Thyroid gland (tissue), 4 donors: ENCODE measurements at regions not wholly inside any gene's neighbourhood (a gene's known extent, or its start where the extent isn't known, plus 50 kb on each side); places are given as distances from the start of the nearest gene placed in this dataset.

ENCODE experiments used
- DNase-seq, 2 donors: peaks; one replicate each; pipeline ENCODE4 v3.0.0-alpha.2; 2019
- H3K27ac ChIP-seq, 3 donors: fragments of 200-600 bp; sonication (generic); 1 replicate in 2 of 3; 2 replicates in 1 of 3; pipeline ENCODE4 v1.5.1; 2016 to 2019; ENCODE audit warnings: mild to moderate bottlenecking in 1 of 3, moderate library complexity in 1 of 3
- H3K27me3 ChIP-seq: fragments of 200-600 bp; sonication (generic); one replicate; pipeline ENCODE4 v1.5.1; 2019
- H3K36me3 ChIP-seq, 2 donors: fragments of 200-600 bp; sonication (generic); one replicate each; pipeline ENCODE4 v1.5.1; 2016 to 2019
- H3K4me1 ChIP-seq, 2 donors: fragments of 200-600 bp; sonication (generic); one replicate each; pipeline ENCODE4 v1.5.1; 2017 to 2019
- H3K4me3 ChIP-seq, 3 donors: fragments of 200-600 bp; sonication (generic); replicated peaks in 1 of 3; 1 replicate in 2 of 3; 2 replicates in 1 of 3; pipeline ENCODE4 v1.5.1; 2016; ENCODE audit warnings: mild to moderate bottlenecking in 1 of 3
- H3K9me3 ChIP-seq: fragments of 200-600 bp; sonication (generic); one replicate; pipeline ENCODE4 v1.5.1; 2017
- CTCF ChIP-seq, 6 experiments: fragments of 200-600 bp in 3 of 6; fragments of 450-650 bp in 3 of 6; sonication (generic) in 3 of 6; IDR thresholded peaks; one replicate each; pipeline ENCODE4 v1.5.1; 2016 to 2019; ENCODE audit warnings: antibody characterized with exemption in 6 of 6, mild to moderate bottlenecking in 2 of 6, inconsistent platforms in 1 of 6, moderate library complexity in 1 of 6
- POLR2A ChIP-seq, 2 donors: fragments of 450-650 bp; IDR thresholded peaks; one replicate each; pipeline ENCODE4 v1.6.1; 2017; ENCODE audit warnings: antibody characterized with exemption in 2 of 2, mild to moderate bottlenecking in 2 of 2, moderate library complexity in 1 of 2
- WGBS, 2 donors: methylation state at CpG; one replicate each; pipeline ENCODE4 v1.1.5; 2017; 5-methylcytosine and 5-hydroxymethylcytosine counted together
- intact Hi-C: fragments of 100-400 bp; cut with DNase I; formaldehyde crosslinking; loops from one replicate; pipeline ENCODE4 v1.15.1; 2023

- no peak for DNase-seq
- Histone ChIP-seq H3K36me3 (no peaks in the 10 kb centered on the region), H3K27me3 (no peaks in the 10 kb centered on the region), H3K9me3 (no peaks in the 10 kb centered on the region), H3K4me1 (no peaks in the 10 kb centered on the region), H3K4me3 (no peak overlapping the region), H3K27ac (no peak overlapping the region)
- intact Hi-C loops: loop anchor here (10.0 kb wide), 1 partner anchor 690 kb away; no protein-coding TSS in a partner anchor
- TF ChIP-seq POLR2A (IDR thresholded peaks at IDR 0.05) (no peak), CTCF (IDR thresholded peaks at IDR 0.05) (no peak)
- WGBS, 2 donors: 86 to 90% methylated on average over 6 of the region's 6 CpGs
Observed at GRCh38 chr3:24684506-24685023, 189.9 kb upstream of the THRB start.

GRCh38 chr3:24686808-24687207, 192.2 kb upstream of the THRB start:
- 43 to 68% methylated on average over 1 of the region's 1 CpG for WGBS, 2 donors
- H3K36me3 ChIP-seq: no peaks in the 10 kb centered on the region
- TF ChIP-seq CTCF (IDR thresholded peaks at IDR 0.05) (no peak), POLR2A (IDR thresholded peaks at IDR 0.05) (no peak)
- no peak overlapping the region for H3K4me3 ChIP-seq
- H3K27ac ChIP-seq: no peak overlapping the region
- H3K4me1 ChIP-seq: no peaks in the 10 kb centered on the region
- no peak for DNase-seq
- no peaks in the 10 kb centered on the region for H3K27me3 ChIP-seq
- intact Hi-C loops: loop anchor here (10.0 kb wide), 1 partner anchor 692 kb away; no protein-coding TSS in a partner anchor
- no peaks in the 10 kb centered on the region for H3K9me3 ChIP-seq

GRCh38 chr3:24687671-24688070, 193.0 kb upstream of the THRB start:
- no peak for DNase-seq
- H3K4me3 ChIP-seq: no peak overlapping the region
- WGBS, 2 donors: 85 to 96% methylated on average over 7 of the region's 7 CpGs
- H3K9me3 ChIP-seq: no peaks in the 10 kb centered on the region
- H3K27me3 ChIP-seq: no peaks in the 10 kb centered on the region
- TF ChIP-seq POLR2A (IDR thresholded peaks at IDR 0.05): no peak
- no peak for TF ChIP-seq CTCF (IDR thresholded peaks at IDR 0.05)
- intact Hi-C loops: loop anchor here (10.0 kb wide), 1 partner anchor 693 kb away; no protein-coding TSS in a partner anchor
- no peak overlapping the region for H3K27ac ChIP-seq
- H3K4me1 ChIP-seq: no peaks in the 10 kb centered on the region
- no peaks in the 10 kb centered on the region for H3K36me3 ChIP-seq

GRCh38 chr3:24688446-24689148, 193.9 kb upstream of the THRB start:
- Histone ChIP-seq H3K4me3 (no peak overlapping the region), H3K27me3 (no peaks in the 10 kb centered on the region), H3K27ac (no peak overlapping the region), H3K9me3 (no peaks in the 10 kb centered on the region), H3K4me1 (no peaks in the 10 kb centered on the region), H3K36me3 (no peaks in the 10 kb centered on the region)
- DNase-seq: no peak
- no peak for TF ChIP-seq CTCF (IDR thresholded peaks at IDR 0.05)
- TF ChIP-seq POLR2A (IDR thresholded peaks at IDR 0.05): no peak
- 82 to 87% methylated on average over 2 of the region's 2 CpGs for whole genome bisulfite sequencing, 2 donors
- intact Hi-C loops: loop anchor here (10.0 kb wide), 1 partner anchor 694 kb away; no protein-coding TSS in a partner anchor

GRCh38 chr3:24689353-24689752, 194.7 kb upstream of the THRB start:
- 90 to 93% methylated on average over 3 of the region's 3 CpGs for WGBS, 2 donors
- no peaks in the 10 kb centered on the region for H3K27me3 ChIP-seq
- no peaks in the 10 kb centered on the region for H3K9me3 ChIP-seq
- no peak for TF ChIP-seq POLR2A (IDR thresholded peaks at IDR 0.05)
- no peak for TF ChIP-seq CTCF (IDR thresholded peaks at IDR 0.05)
- DNase-seq: no peak
- intact Hi-C loops: loop anchor here (10.0 kb wide), 1 partner anchor 695 kb away; no protein-coding TSS in a partner anchor
- H3K27ac ChIP-seq: no peak overlapping the region
- no peak overlapping the region for H3K4me3 ChIP-seq
- no peaks in the 10 kb centered on the region for H3K4me1 ChIP-seq
- H3K36me3 ChIP-seq: no peaks in the 10 kb centered on the region
